Dermis blood vessel endothelial cell (primary cell): ENCODE measurements at regions not wholly inside any gene's neighbourhood (a gene's known extent, or its start where the extent isn't known, plus 50 kb on each side); places are given as distances from the start of the nearest gene placed in this dataset.
"Not testable (repeated sequence)": the region's sequence is repeated elsewhere in the genome, so short reads cannot be mapped to it uniquely, and the experiment has no call there.

ENCODE experiments used
- DNase-seq: peaks from one replicate; pipeline ENCODE4 v3.0.0; 2010

DNA sequence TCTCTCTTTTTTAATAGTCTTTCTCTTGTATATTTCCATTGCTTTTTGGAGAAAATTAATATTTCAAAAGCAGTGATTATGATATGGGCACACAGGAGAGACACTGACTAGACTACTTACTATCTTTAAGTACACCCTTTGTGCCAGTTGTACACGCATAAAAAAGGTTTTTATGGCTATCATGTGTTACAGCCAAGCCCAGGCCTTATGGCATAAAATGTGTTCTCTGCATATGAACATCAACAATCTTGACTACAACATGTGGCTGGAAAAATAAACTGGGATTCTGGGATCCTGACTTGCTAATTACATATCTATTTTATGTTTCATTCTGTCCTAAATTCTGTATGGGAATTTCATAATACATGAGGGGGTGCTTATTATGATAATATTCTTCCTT lies 1401.8 kb downstream of the SLITRK5 start:
- DNase-seq = no peak

- no peak for DNase-seq
Observed at GRCh38 chr13:89076622-89077021, 1405.5 kb downstream of the SLITRK5 start.

DNA sequence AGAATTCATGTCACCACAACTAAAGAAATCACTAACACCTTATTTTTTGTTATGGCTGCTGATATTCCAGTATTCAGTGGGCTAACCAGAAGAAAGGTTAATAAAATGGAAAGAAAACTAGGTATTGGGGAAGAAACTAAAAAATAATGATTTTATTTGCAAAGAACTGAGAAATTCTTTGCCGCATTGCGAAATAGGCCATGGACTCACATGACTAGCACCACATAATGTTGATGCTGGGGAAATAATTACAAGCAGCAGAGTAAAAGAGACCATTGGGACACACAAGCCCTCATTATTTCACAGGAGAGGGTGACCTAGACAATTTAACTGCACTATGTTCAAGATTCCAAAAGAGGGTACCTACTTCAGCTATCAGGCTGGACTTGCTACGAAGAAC lies 1411.5 kb downstream of the SLITRK5 start:
- no peak for DNase-seq

GRCh38 chr13:89088107-89088506 lies 1416.9 kb downstream of the SLITRK5 start:
- not testable (repeated sequence) for DNase-seq

DNA sequence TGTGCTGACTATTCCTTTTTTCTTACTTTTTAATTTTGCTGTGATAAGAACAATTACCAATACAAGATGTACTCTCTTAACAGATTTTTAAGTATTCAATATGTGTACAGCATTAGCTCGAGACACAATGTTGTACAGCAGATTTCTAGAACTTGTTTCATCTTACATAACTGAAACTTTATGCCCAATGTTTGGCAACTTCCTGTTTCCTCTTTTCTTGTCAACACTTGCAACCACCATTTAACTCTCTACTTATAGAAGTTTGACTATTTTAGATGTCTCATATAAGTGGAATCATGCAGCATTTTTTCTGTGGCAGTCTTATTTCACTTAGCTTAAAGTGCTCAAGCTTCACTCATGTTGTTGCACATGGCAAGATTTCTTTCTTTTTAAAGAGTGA lies 1426.8 kb downstream of the SLITRK5 start:
- DNase-seq = no peak

DNA sequence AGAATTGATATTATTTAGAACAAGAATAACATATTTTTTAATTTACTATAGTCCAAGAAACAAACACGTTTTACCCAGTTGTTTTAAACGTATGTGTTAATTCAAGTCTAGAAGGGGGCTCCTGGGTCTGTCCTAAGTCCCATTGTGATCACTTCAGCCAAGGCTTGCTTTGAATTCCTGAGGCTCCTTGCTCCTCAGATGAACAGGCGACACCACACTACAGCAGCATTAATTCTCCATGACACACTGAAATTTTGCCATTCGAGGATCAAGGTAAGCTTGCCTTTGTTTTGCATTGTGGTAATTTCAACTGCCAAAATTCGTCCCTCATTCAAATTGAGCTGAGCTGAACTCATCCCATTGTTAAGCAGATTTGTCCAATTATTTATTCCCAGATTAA lies 1442.6 kb downstream of the SLITRK5 start:
- no peak for DNase-seq

DNA sequence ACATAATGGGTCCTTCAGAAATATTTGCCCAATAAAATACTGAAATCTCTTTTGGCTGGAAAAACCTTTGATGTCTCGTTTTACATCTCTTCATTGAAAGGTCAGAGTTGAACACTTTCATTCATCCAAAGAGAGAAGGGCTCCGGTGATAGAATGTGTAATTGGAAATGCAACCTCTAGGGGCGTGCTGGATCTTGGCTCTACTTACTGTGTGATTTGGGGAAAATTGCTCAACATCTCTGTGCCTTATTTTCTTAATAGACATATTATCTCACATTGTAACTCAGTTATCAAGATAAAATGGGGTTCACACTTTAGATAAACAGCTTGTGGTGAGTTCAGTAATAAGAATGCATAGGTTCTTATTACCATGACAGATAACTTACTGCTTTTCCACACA lies 1444.1 kb downstream of the SLITRK5 start:
- DNase-seq = no peak

- DNase-seq = no peak
Observed at GRCh38 chr13:89136678-89137077, 1465.5 kb downstream of the SLITRK5 start.

DNA sequence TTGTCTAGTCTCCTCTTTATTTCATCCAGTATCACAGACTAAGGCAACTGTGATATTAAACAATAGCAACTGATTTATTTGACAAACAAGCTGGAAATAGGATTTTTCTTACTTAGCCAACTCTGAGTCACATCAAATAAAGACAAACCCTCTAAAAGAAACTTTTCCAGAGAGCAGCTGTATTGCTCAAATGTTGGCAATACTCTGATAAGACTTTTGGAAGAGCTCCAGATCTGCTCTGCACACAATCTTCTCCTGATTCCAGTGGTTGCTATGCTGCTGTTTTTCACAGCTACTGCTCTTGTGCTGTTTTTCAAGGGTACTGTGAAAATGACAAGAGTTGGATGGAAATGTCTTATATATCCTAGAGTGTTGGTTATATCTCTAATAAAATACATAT lies 1479.2 kb downstream of the SLITRK5 start:
- no peak for DNase-seq

- no peak for DNase-seq
Observed at GRCh38 chr13:89153941-89154340, 1482.8 kb downstream of the SLITRK5 start.

DNA sequence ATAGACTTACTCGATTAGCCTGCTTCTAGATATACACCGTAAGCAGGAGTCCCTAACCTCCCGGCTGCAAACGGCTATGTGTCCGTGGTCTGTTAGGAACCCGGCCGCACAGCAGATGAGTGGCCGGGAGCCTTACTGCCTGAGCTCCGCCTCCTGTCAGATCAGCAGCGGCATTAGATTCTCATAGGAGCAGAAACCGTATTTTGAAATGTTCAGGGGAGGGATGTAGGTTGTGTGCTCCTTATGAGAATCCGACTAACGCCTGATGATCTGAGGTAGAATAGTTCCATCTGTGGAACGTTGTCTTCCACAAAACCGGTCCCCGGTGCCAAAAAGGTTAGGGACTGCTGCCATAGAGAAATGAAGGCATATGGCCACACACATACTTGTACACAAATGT lies 1491.9 kb downstream of the SLITRK5 start:
- DNase-seq = no peak

DNA sequence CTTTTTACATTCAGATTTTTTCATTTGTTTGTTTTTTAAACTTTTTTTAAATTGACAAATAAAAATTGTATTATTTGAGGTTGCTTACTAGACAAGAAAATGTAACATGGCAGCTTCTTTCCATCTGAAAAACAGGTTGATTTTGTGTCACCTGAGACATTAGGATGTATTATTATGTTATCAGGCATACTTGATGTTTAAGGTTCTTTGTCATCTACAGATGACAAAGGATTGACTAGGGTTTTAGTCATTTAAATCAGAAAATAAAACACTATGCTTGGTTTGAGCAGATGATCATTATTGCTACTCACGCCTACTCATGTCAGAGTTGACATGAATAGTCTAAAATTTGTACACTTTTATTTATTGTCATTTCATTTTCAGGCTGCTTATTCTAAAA lies 1494.5 kb downstream of the SLITRK5 start:
- DNase-seq = no peak

DNA sequence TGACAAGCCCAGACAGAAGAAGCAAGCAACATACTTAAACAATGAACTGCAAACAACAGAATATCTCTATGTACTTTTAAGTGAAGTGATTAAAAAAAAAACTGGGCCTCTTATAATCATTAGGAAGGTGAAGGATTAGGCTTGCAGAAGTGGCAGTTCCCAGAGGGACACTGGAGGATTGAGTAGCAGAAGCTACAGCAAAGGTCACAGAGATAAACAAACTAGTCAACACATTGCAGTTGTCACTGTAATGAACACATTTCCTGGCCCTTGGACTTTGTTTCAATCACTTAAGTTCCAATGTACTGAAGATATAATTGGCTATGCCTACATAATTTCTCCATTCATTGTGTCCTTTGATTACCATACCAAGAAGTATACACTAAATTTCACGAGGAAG lies 1498.8 kb downstream of the SLITRK5 start:
- DNase-seq = no peak

GRCh38 chr13:89181041-89181440 lies 1509.9 kb downstream of the SLITRK5 start:
- no peak for DNase-seq

DNA sequence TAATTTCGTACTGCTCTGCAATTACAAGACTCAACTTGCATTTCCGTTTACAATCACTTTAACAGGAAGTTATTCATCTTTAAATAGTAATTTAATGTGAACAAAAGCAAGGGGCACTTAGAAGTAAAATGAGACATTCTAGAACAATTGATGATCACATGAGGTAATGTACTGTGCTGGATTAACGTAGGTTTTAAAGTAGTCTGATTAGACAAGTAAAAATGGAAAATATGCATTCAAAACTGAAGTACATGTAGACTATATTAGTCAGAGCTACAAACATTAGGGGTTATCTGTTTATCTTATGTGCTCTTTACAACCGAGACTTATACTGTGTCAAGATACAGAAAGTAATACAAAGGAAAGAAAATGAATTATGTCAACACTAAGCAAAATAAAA lies 1528.0 kb downstream of the SLITRK5 start:
- DNase-seq = no peak

- DNase-seq = no peak
Observed at GRCh38 chr13:89204435-89204834, 1533.3 kb downstream of the SLITRK5 start.

GRCh38 chr13:89205856-89206520 lies 1534.8 kb downstream of the SLITRK5 start:
- DNase-seq = no peak

DNA sequence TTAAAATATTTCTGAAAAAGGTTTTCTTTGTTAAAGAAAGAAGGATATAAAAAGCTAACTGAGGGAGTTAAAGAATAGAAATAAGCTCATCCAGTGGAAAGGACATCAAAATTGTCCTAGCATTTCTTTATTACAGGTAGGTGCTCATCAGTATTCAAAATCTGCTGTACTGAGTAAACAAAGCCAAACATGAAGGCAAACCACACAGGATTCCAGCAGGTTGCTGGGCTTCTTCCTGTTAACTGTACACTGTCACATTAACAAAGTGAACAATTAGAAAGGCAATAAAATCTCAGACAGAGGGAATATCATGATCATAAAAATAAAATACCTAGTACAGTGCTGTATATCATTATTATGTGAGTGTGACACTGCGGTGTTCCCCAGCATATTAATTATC lies 1541.0 kb downstream of the SLITRK5 start:
- DNase-seq = no peak

DNA sequence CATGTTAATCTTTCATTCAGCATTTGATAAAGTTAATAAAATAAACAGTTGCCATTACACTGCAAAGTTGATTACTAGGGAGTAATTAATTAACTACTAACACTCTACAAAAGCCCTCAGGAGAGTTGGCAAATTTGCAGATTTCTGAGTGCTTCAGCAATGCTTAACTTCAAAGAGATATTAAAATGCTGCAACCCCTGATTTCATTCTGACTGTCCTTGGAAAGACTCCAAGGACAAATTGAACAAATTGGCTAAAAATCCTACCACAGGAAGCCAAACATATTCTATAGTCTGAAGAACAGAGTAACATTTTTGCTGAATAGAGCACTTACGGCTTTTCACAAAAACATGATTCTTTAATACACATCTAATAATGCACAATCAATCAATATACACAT lies 1543.0 kb downstream of the SLITRK5 start:
- DNase-seq = no peak

DNA sequence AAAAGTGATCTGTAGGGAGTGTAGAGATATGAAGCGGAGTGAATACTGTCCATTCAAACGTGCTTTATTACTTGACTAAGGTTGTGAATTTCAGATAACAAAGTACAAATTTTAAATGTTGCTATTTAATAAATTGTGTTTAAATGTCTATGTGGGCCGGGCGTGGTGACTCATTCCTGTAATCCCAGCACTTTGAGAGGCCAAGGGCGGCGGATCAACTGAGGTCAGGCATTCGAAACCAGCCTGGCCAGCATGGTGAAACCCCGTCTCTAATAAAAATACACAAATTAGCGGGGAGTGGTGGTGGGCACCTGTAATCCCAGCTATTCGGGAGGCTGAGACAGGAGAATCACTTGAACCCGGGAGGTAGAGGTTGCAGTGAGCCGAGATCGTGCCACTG lies 1544.1 kb downstream of the SLITRK5 start:
- not testable (repeated sequence) for DNase-seq

- DNase-seq = no peak
Observed at GRCh38 chr13:89217813-89218212, 1546.6 kb downstream of the SLITRK5 start.

DNA sequence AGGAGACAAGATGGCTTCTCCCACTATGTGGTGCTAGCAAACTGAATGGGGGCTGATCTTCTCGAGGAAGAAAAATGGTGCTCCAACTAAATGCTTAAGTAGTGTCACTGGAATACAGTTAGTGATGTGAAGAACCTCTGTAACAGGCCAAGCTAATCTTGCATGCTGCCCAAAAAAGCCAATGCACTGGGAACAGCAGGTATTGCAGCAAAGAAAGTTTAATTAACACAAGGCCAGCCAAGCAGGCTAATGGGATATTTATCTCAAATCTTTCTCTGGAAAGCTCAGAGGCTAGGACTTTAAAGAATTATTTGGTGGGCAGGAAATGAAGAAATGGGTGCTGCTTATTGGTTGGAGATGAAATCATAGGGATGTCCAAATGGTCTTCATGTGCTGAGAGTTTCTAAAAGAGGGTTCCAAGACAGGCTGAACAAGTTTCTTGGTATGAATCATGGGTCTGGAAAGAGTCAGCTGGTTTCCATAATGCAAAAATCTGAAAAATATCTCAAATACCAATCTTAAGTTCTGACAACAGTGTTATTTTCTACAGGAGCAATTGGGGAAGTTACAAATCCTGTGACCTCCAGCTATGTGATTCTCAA lies 1550.5 kb downstream of the SLITRK5 start:
- no peak for DNase-seq

DNA sequence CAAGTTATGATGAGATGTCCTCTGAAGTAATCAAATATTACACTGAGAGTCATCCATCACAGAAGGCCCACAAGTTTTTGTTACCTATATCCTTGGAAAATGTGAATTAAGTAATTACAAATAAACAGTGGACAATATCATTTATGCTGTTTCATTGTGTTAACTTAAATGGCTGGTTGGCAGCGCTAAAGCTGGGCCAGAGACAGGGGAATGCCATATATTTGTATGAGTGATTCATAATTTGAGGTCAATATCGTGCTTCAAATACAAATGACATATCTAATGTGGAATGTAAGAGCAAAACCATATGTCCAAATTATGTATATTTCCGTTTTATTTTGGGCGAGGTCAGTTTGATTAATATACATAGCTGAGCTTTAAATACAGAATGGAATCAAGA lies 1556.2 kb downstream of the SLITRK5 start:
- no peak for DNase-seq

- DNase-seq = no peak
Observed at GRCh38 chr13:89238496-89238895, 1567.3 kb downstream of the SLITRK5 start.
